Mucosa of descending colon (tissue), 3 donors: ENCODE measurements at regions not wholly inside any gene's neighbourhood (a gene's known extent, or its start where the extent isn't known, plus 50 kb on each side); places are given as distances from the start of the nearest gene placed in this dataset.

ENCODE experiments used
- ATAC-seq: fragments of 200-7000 bp; cut with Tn5 transposase; one replicate; pipeline ENCODE4 v1.9.1; 2020; ENCODE audit warnings: mild to moderate bottlenecking, moderate library complexity
- DNase-seq, 3 donors: peaks; one replicate each; pipeline ENCODE4 v3.0.0-alpha.2; 2020
- H3K36me3 ChIP-seq: fragments of 200-600 bp; one replicate; pipeline ENCODE4 v1.8.0; 2021; ENCODE audit warnings: low read depth, mild to moderate bottlenecking
- H3K4me1 ChIP-seq: fragments of 200-600 bp; one replicate; pipeline ENCODE4 v1.8.0; 2021; ENCODE audit warnings: low read depth, mild to moderate bottlenecking
- H3K4me3 ChIP-seq: fragments of 200-600 bp; one replicate; pipeline ENCODE4 v1.8.0; 2021; ENCODE audit warnings: mild to moderate bottlenecking
- H3K9me3 ChIP-seq: fragments of 200-600 bp; one replicate; pipeline ENCODE4 v1.8.0; 2021; ENCODE audit warnings: mild to moderate bottlenecking
- intact Hi-C, 2 donors: fragments of 100-400 bp; cut with DNase I in 1 of 2; cut with micrococcal nuclease in 1 of 2; formaldehyde crosslinking; loops; one replicate each; pipeline versions ENCODE4 v1.11.0 to v1.11.1; 2022; cut with DNase I, micrococcal nuclease
- TF ChIP-seq, protein P1 (sequence below): fragments of 200-600 bp; IDR thresholded peaks from one replicate; pipeline ENCODE4 v1.8.0; 2022; ENCODE audit warnings: antibody characterized with exemption, mild to moderate bottlenecking
- donor health status: DM: no; HTN: no; CAD: no; lungs with moderate emphysema.
- donor health status: DM: no; HTN: no; CAD: no.
- donor health status: DM: no; HTN: yes; CAD: no.

- no peak overlapping the region for H3K4me3 ChIP-seq
- no peak for DNase-seq
- H3K36me3 ChIP-seq, result no peaks in the 10 kb centered on the region
- no peak for ATAC-seq
- TF ChIP-seq, protein P1, sequence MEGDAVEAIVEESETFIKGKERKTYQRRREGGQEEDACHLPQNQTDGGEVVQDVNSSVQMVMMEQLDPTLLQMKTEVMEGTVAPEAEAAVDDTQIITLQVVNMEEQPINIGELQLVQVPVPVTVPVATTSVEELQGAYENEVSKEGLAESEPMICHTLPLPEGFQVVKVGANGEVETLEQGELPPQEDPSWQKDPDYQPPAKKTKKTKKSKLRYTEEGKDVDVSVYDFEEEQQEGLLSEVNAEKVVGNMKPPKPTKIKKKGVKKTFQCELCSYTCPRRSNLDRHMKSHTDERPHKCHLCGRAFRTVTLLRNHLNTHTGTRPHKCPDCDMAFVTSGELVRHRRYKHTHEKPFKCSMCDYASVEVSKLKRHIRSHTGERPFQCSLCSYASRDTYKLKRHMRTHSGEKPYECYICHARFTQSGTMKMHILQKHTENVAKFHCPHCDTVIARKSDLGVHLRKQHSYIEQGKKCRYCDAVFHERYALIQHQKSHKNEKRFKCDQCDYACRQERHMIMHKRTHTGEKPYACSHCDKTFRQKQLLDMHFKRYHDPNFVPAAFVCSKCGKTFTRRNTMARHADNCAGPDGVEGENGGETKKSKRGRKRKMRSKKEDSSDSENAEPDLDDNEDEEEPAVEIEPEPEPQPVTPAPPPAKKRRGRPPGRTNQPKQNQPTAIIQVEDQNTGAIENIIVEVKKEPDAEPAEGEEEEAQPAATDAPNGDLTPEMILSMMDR, result no peak
- no peaks in the 10 kb centered on the region for H3K4me1 ChIP-seq
- H3K9me3 ChIP-seq, result peaks cover 42% of the 10 kb centered on the region
- intact Hi-C loops, result no loop called here
These were observed 1982.5 kb downstream of the ARAP2 start for GRCh38 chr4:34261799-34262314.

GRCh38 chr4:34269613-34270012, 1974.7 kb downstream of the ARAP2 start:
- TF ChIP-seq, protein P1, result no peak
- Histone ChIP-seq H3K4me3 (no peak overlapping the region), H3K36me3 (no peaks in the 10 kb centered on the region), H3K4me1 (no peaks in the 10 kb centered on the region), H3K9me3 (peaks cover 24% of the 10 kb centered on the region)
- DNase-seq (no peak), ATAC-seq (no peak)
- intact Hi-C loops, result no loop called here

GRCh38 chr4:34271479-34272355, 1972.6 kb downstream of the ARAP2 start:
- DNase-seq (no peak), ATAC-seq (no peak)
- no peaks in the 10 kb centered on the region for H3K36me3 ChIP-seq
- TF ChIP-seq, protein P1, result no peak
- peaks cover 21% of the 10 kb centered on the region for H3K9me3 ChIP-seq
- intact Hi-C loops, result no loop called here
- no peak overlapping the region for H3K4me3 ChIP-seq
- no peaks in the 10 kb centered on the region for H3K4me1 ChIP-seq

- no peak overlapping the region for H3K4me3 ChIP-seq
- H3K9me3 ChIP-seq, result peaks cover 14% of the 10 kb centered on the region
- intact Hi-C loops, result no loop called here
- DNase-seq (no peak), ATAC-seq (no peak)
- H3K36me3 ChIP-seq, result no peaks in the 10 kb centered on the region
- H3K4me1 ChIP-seq, result no peaks in the 10 kb centered on the region
- TF ChIP-seq, protein P1, result no peak
These were observed 1965.3 kb downstream of the ARAP2 start for GRCh38 chr4:34279011-34279410.

DNA sequence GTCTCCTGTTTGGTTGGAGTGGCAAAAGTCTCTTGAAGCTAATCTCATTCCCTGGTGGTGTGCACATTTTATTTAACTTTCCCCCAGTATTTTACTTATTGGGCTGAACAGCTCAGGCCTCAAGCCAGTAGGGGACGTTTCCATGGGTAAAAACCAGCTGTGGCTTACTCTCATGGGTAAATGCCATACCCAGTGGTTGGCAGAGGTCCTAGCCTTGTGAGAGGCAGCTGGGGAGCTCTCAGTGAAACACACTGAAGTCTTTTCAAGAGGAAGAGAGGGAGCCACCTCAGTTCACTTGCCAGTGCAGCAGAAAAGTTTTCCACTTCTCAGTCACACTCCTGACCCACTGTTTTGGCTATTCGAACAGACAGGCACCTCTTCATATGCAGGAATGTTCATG, 1964.2 kb downstream of the ARAP2 start:
- ATAC-seq, result no peak
- no peak overlapping the region for H3K4me3 ChIP-seq
- no peak for DNase-seq
- intact Hi-C loops, result no loop called here
- TF ChIP-seq, protein P1, result no peak
- H3K9me3 ChIP-seq, result peaks cover 14% of the 10 kb centered on the region
- no peaks in the 10 kb centered on the region for H3K4me1 ChIP-seq
- no peaks in the 10 kb centered on the region for H3K36me3 ChIP-seq
